HG02884 (cell line): ENCODE measurements at regions not wholly inside any gene's neighbourhood (a gene's known extent, or its start where the extent isn't known, plus 50 kb on each side); places are given as distances from the start of the nearest gene placed in this dataset.
"Not testable (repeated sequence)": the region's sequence is repeated elsewhere in the genome, so short reads cannot be mapped to it uniquely, and the experiment has no call there.

Source experiments
- ATAC-seq: cut with Tn5 transposase; IDR thresholded peaks from one replicate; pipeline ENCODE4 v1.9.1; 2021; ENCODE audit warnings: mild to moderate bottlenecking, moderate library complexity; ENCODE audit not compliant: unreplicated experiment

- ATAC-seq = no peak
Observed at GRCh38 chr2:234701841-234702240, 205.0 kb upstream of the ARL4C start.

- ATAC-seq = no peak
Observed at GRCh38 chr2:234701421-234701820, 204.5 kb upstream of the ARL4C start.

- ATAC-seq = no peak
Observed at GRCh38 chr2:234699456-234699855, 202.6 kb upstream of the ARL4C start.

GRCh38 chr2:234697300-234697876, 200.5 kb upstream of the ARL4C start:
- ATAC-seq = not testable (repeated sequence)

- ATAC-seq = no peak
Observed at GRCh38 chr2:234695981-234696380, 199.1 kb upstream of the ARL4C start.

- ATAC-seq = no peak
Observed at GRCh38 chr2:234694244-234695013, 197.5 kb upstream of the ARL4C start.

- not testable (repeated sequence) for ATAC-seq
Observed at GRCh38 chr2:234693681-234694190, 196.9 kb upstream of the ARL4C start.

GRCh38 chr2:234693191-234693590, 196.3 kb upstream of the ARL4C start:
- ATAC-seq = not testable (repeated sequence)

GRCh38 chr2:234691968-234692955, 195.4 kb upstream of the ARL4C start:
- ATAC-seq = no peak

GRCh38 chr2:234691214-234691575, 194.3 kb upstream of the ARL4C start:
- ATAC-seq = no peak

- no peak for ATAC-seq
Observed at GRCh38 chr2:234690569-234691213, 193.8 kb upstream of the ARL4C start.

GRCh38 chr2:234689911-234690379, 193.1 kb upstream of the ARL4C start:
- ATAC-seq = no peak

- ATAC-seq = no peak
Observed at GRCh38 chr2:234687718-234688475, 191.0 kb upstream of the ARL4C start.

GRCh38 chr2:234686088-234686890, 189.4 kb upstream of the ARL4C start:
- ATAC-seq = no peak

- ATAC-seq = no peak
Observed at GRCh38 chr2:234684466-234684865, 187.6 kb upstream of the ARL4C start.

- no peak for ATAC-seq
Observed at GRCh38 chr2:234683950-234684349, 187.1 kb upstream of the ARL4C start.

GRCh38 chr2:234682492-234683228, 185.8 kb upstream of the ARL4C start:
- ATAC-seq = no peak
